ENCODE measurements at regions not wholly inside any gene's neighbourhood (a gene's known extent, or its start where the extent isn't known, plus 50 kb on each side); places are given as distances from the start of the nearest gene placed in this dataset.

GRCh38 chr20:24813496-24813895 is 135.6 kb upstream of the CST7 start:
- Mint-ChIP-seq H3K4me3 (no peak overlapping the region), H3K27ac (no peak overlapping the region), H3K27me3 (ENCODE audit: low read depth) (peaks cover 26% of the 10 kb centered on the region), H3K4me1 (no peaks in the 10 kb centered on the region), H3K36me3 (no peaks in the 10 kb centered on the region), H3K9me3 (no peaks in the 10 kb centered on the region)
- TF ChIP-seq, protein P1, sequence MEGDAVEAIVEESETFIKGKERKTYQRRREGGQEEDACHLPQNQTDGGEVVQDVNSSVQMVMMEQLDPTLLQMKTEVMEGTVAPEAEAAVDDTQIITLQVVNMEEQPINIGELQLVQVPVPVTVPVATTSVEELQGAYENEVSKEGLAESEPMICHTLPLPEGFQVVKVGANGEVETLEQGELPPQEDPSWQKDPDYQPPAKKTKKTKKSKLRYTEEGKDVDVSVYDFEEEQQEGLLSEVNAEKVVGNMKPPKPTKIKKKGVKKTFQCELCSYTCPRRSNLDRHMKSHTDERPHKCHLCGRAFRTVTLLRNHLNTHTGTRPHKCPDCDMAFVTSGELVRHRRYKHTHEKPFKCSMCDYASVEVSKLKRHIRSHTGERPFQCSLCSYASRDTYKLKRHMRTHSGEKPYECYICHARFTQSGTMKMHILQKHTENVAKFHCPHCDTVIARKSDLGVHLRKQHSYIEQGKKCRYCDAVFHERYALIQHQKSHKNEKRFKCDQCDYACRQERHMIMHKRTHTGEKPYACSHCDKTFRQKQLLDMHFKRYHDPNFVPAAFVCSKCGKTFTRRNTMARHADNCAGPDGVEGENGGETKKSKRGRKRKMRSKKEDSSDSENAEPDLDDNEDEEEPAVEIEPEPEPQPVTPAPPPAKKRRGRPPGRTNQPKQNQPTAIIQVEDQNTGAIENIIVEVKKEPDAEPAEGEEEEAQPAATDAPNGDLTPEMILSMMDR (IDR thresholded peaks at IDR 0.05; ENCODE audit: unreplicated experiment): no peak
- DNase-seq (ENCODE audit: low spot score in 2 of 2, unreplicated experiment in 2 of 2): no peak

GRCh38 chr20:24813936-24814335 is 135.1 kb upstream of the CST7 start:
- H3K4me1 Mint-ChIP-seq: no peaks in the 10 kb centered on the region
- H3K4me3 Mint-ChIP-seq: no peak overlapping the region
- H3K27ac Mint-ChIP-seq: no peak overlapping the region
- no peaks in the 10 kb centered on the region for H3K36me3 Mint-ChIP-seq
- no peaks in the 10 kb centered on the region for H3K9me3 Mint-ChIP-seq
- TF ChIP-seq, protein P1 (IDR thresholded peaks at IDR 0.05; ENCODE audit: unreplicated experiment): no peak
- DNase-seq (ENCODE audit: low spot score in 2 of 2, unreplicated experiment in 2 of 2): no peak
- peaks cover 28% of the 10 kb centered on the region for H3K27me3 Mint-ChIP-seq (ENCODE audit: low read depth)

DNA sequence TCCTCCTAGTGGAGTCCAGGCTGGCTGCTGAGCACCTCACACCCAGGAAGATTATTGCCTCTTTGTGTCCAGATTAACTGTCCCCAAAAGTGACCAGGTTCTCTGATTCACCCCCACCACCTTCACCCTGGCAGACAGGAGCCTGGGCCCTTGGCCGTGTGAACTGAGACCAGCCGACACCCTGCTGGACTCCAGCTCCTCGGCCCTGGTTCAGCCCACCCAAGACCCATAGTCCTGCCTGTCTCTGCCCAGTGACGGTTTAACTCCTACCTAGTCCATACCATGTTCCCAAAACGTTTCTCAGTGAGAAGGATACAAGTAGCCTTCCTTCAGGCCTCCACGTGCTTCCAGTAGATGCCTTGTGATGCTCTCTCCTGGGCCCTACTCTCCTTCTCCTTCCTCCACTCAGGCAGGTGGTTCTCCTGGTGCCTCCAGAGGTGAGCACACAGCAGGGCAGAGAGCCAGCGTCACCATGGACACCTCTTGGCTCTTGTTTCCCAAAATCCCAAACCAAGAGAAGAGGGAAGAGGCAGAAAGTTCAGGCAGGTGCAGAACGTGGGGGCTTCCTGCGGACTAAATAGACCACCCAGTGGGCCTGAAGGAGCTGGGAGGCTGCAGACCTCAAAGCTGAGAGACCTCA is 134.4 kb upstream of the CST7 start:
- TF ChIP-seq, protein P1 (IDR thresholded peaks at IDR 0.05; ENCODE audit: unreplicated experiment): no peak
- H3K4me3 Mint-ChIP-seq: no peak overlapping the region
- no peak overlapping the region for H3K27ac Mint-ChIP-seq
- peaks cover 32% of the 10 kb centered on the region for H3K27me3 Mint-ChIP-seq (ENCODE audit: low read depth)
- no peak for DNase-seq (ENCODE audit: low spot score in 2 of 2, unreplicated experiment in 2 of 2)
- H3K36me3 Mint-ChIP-seq: no peaks in the 10 kb centered on the region
- no peaks in the 10 kb centered on the region for H3K4me1 Mint-ChIP-seq
- H3K9me3 Mint-ChIP-seq: no peaks in the 10 kb centered on the region

GRCh38 chr20:24815196-24815815 is 133.8 kb upstream of the CST7 start:
- Mint-ChIP-seq H3K4me3 (no peak overlapping the region), H3K4me1 (no peaks in the 10 kb centered on the region), H3K9me3 (no peaks in the 10 kb centered on the region), H3K36me3 (no peaks in the 10 kb centered on the region), H3K27me3 (ENCODE audit: low read depth) (peaks cover 32% of the 10 kb centered on the region), H3K27ac (no peak overlapping the region)
- TF ChIP-seq, protein P1 (IDR thresholded peaks at IDR 0.05; ENCODE audit: unreplicated experiment): no peak
- DNase-seq (ENCODE audit: low spot score in 2 of 2, unreplicated experiment in 2 of 2): no peak

- TF ChIP-seq, protein P1 (IDR thresholded peaks at IDR 0.05; ENCODE audit: unreplicated experiment): no peak
- H3K36me3 Mint-ChIP-seq: no peaks in the 10 kb centered on the region
- H3K9me3 Mint-ChIP-seq: no peaks in the 10 kb centered on the region
- no peak overlapping the region for H3K27ac Mint-ChIP-seq
- H3K27me3 Mint-ChIP-seq (ENCODE audit: low read depth): peaks cover 33% of the 10 kb centered on the region
- no peaks in the 10 kb centered on the region for H3K4me1 Mint-ChIP-seq
- no peak overlapping the region for H3K4me3 Mint-ChIP-seq
- DNase-seq (ENCODE audit: low spot score in 2 of 2, unreplicated experiment in 2 of 2): no peak
These were observed 133.1 kb upstream of the CST7 start for GRCh38 chr20:24815931-24816330.

All from mesothelial cell of epicardium (in vitro differentiated cells).